Left lung (tissue), 4 donors: ENCODE measurements at regions not wholly inside any gene's neighbourhood (a gene's known extent, or its start where the extent isn't known, plus 50 kb on each side); places are given as distances from the start of the nearest gene placed in this dataset.

Experiments
- ATAC-seq: fragments of 200-7000 bp; cut with Tn5 transposase; one replicate; pipeline ENCODE4 v1.9.1; 2020; ENCODE audit warnings: moderate library complexity
- DNase-seq, 4 donors: peaks; one replicate each; pipeline ENCODE4 v3.0.0-alpha.2; 2013 to 2020
- H3K27ac ChIP-seq, 2 donors: fragments of 200-600 bp; sonication (generic) in 1 of 2; one replicate each; pipeline versions ENCODE4 v1.5.0 to v1.8.0; 2020 to 2021
- H3K27me3 ChIP-seq, 2 donors: fragments of 200-600 bp; sonication (generic) in 1 of 2; one replicate each; pipeline versions ENCODE4 v1.5.0 to v1.8.0; 2020 to 2021
- H3K36me3 ChIP-seq, 2 donors: fragments of 200-600 bp; sonication (generic) in 1 of 2; one replicate each; pipeline versions ENCODE4 v1.5.0 to v1.8.0; 2020 to 2021
- H3K4me1 ChIP-seq, 2 donors: fragments of 200-600 bp; one replicate each; pipeline ENCODE4 v1.8.0; 2021
- H3K4me3 ChIP-seq, 2 donors: fragments of 200-600 bp; sonication (generic) in 1 of 2; one replicate each; pipeline versions ENCODE4 v1.5.0 to v1.8.0; 2020 to 2021; ENCODE audit warnings: mild to moderate bottlenecking in 1 of 2
- H3K9me3 ChIP-seq, 2 donors: fragments of 200-600 bp; sonication (generic) in 1 of 2; one replicate each; pipeline versions ENCODE4 v1.5.0 to v1.8.0; 2020 to 2021
- CTCF ChIP-seq, 2 donors: fragments of 200-600 bp; sonication (generic) in 1 of 2; IDR thresholded peaks; one replicate each; pipeline versions ENCODE4 v1.5.0 to v1.8.0; 2021; ENCODE audit warnings: antibody characterized with exemption in 2 of 2
- intact Hi-C, 2 donors: fragments of 100-400 bp; cut with DNase I; formaldehyde crosslinking; loops; one replicate each; pipeline versions ENCODE4 v1.11.2 to v1.14.2; 2022
- donor health status: DM: no; HTN: yes; CAD: no.
- donor health status: DM: no; HTN: no; CAD: no.

DNA sequence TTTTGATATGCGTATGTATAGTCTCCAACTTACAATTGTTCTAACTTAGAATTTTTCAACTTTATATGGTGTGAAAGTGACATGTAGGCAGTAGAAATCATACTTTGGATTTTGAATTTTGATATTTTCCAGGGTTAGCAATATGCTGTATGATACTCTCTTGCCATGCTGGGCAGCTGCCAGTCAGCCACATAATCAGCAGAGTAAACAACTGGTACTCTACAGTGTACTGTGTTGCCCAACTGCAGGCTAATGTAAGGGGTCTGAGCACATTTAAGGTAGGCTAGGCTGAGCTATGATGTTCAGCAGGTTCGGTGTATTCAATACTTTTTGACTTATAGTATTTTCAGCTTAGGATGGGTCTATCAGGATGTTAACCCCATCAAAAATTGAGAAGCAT lies 52.0 kb upstream of the RYK start:
- ATAC-seq = peak; percentile 81

DNA sequence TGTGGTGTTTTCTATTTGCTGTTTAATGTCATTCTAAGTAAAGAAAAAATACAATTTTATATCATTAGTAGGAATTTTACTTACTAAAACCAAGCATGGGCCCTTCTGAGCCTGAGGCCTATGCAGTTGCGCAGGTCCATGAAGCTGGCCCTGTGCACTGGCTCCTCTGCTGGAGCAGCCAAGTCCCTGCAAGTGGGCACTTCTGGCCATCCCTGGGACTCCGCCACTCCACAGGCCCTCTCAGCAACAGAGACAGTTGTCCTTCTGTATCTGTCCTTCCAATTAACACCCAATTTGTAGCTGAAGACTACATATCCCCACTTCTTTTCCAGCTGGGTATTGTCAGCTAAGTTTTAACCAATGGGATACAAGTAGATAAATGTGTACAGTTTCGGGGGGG lies 49.9 kb upstream of the RYK start:
- no peak for TF ChIP-seq CTCF (IDR thresholded peaks at IDR 0.05)
- intact Hi-C loops = loop anchor here in 1 of 2 donors (5.0 kb wide), 1 partner anchor 88 kb away; no protein-coding TSS in a partner anchor
- ATAC-seq (no peak), DNase-seq (no peak)
- no peaks in the 10 kb centered on the region for H3K4me1 ChIP-seq
- no peaks in the 10 kb centered on the region for H3K9me3 ChIP-seq
- no peaks in the 10 kb centered on the region for H3K27me3 ChIP-seq
- H3K27ac ChIP-seq = no peak overlapping the region
- no peak overlapping the region for H3K4me3 ChIP-seq
- H3K36me3 ChIP-seq = no peaks in the 10 kb centered on the region

More for the DNA sequence above, 52.0 kb upstream of the RYK start:
- H3K36me3 ChIP-seq = no peaks in the 10 kb centered on the region
- no peaks in the 10 kb centered on the region for H3K9me3 ChIP-seq
- intact Hi-C loops = loop anchor here in 1 of 2 donors (5.0 kb wide), 1 partner anchor 90 kb away; no protein-coding TSS in a partner anchor
- no peaks in the 10 kb centered on the region for H3K27me3 ChIP-seq
- H3K27ac ChIP-seq = no peak overlapping the region
- no peaks in the 10 kb centered on the region for H3K4me1 ChIP-seq
- no peak for TF ChIP-seq CTCF (IDR thresholded peaks at IDR 0.05)
- no peak overlapping the region for H3K4me3 ChIP-seq
- DNase-seq = no peak
